Upper lobe of right lung (tissue), 1 donor: ENCODE measurements at regions not wholly inside any gene's neighbourhood (a gene's known extent, or its start where the extent isn't known, plus 50 kb on each side); places are given as distances from the start of the nearest gene placed in this dataset.
A peak's percentile ranks its signal among the peaks of the same experiment; 100 is the strongest.

Experiments
- ATAC-seq: fragments of 200-7000 bp; cut with Tn5 transposase; one replicate; pipeline ENCODE4 v1.9.1; 2020; ENCODE audit warnings: mild to moderate bottlenecking, moderate library complexity
- DNase-seq: peaks from one replicate; pipeline ENCODE4 v3.0.0-alpha.2; 2020
- H3K27ac ChIP-seq: fragments of 200-600 bp; one replicate; pipeline ENCODE4 v1.8.0; 2022
- H3K27me3 ChIP-seq: fragments of 200-600 bp; one replicate; pipeline ENCODE4 v1.8.0; 2022; ENCODE audit warnings: mild to moderate bottlenecking
- H3K36me3 ChIP-seq: fragments of 200-600 bp; one replicate; pipeline ENCODE4 v1.8.0; 2022
- H3K4me1 ChIP-seq: fragments of 200-600 bp; one replicate; pipeline ENCODE4 v1.8.0; 2022
- H3K4me3 ChIP-seq: fragments of 200-600 bp; one replicate; pipeline ENCODE4 v1.8.0; 2022; ENCODE audit warnings: mild to moderate bottlenecking
- H3K9me3 ChIP-seq: fragments of 200-600 bp; one replicate; pipeline ENCODE4 v1.8.0; 2022
- CTCF ChIP-seq: fragments of 200-600 bp; IDR thresholded peaks from one replicate; pipeline ENCODE4 v1.8.0; 2022; ENCODE audit warnings: antibody characterized with exemption
- intact Hi-C: fragments of 100-400 bp; cut with DNase I; formaldehyde crosslinking; loops from one replicate; pipeline ENCODE4 v1.11.0; 2022
- donor health status: DM: no; HTN: yes; CAD: no; lungs with severe emphysema.

GRCh38 chr10:107880185-107880584 is 715.7 kb upstream of the SORCS1 start:
- intact Hi-C loops: no loop called here
- peaks cover 5% of the 10 kb centered on the region for H3K9me3 ChIP-seq
- H3K4me1 ChIP-seq: no peaks in the 10 kb centered on the region
- ATAC-seq (no peak), DNase-seq (no peak)
- H3K27me3 ChIP-seq: no peaks in the 10 kb centered on the region
- no peaks in the 10 kb centered on the region for H3K36me3 ChIP-seq
- no peak overlapping the region for H3K27ac ChIP-seq
- H3K4me3 ChIP-seq: no peak overlapping the region
- no peak for TF ChIP-seq CTCF

GRCh38 chr10:107873007-107873406 is 708.5 kb upstream of the SORCS1 start:
- Histone ChIP-seq H3K36me3 (no peaks in the 10 kb centered on the region), H3K27ac (no peak overlapping the region), H3K27me3 (no peaks in the 10 kb centered on the region), H3K4me3 (no peak overlapping the region), H3K9me3 (no peaks in the 10 kb centered on the region), H3K4me1 (no peaks in the 10 kb centered on the region)
- DNase-seq (no peak), ATAC-seq (no peak)
- intact Hi-C loops: no loop called here
- no peak for TF ChIP-seq CTCF

- H3K27me3 ChIP-seq: no peaks in the 10 kb centered on the region
- H3K4me1 ChIP-seq: no peaks in the 10 kb centered on the region
- H3K4me3 ChIP-seq: no peak overlapping the region
- no peaks in the 10 kb centered on the region for H3K36me3 ChIP-seq
- intact Hi-C loops: no loop called here
- DNase-seq (no peak), ATAC-seq (no peak)
- H3K27ac ChIP-seq: no peak overlapping the region
- H3K9me3 ChIP-seq: no peaks in the 10 kb centered on the region
- TF ChIP-seq CTCF: no peak
Observed at GRCh38 chr10:107865691-107866090, 701.2 kb upstream of the SORCS1 start.

- H3K4me3 ChIP-seq: no peak overlapping the region
- no peak for TF ChIP-seq CTCF
- intact Hi-C loops: no loop called here
- ATAC-seq (peak; percentile 12), DNase-seq (no peak)
- H3K27me3 ChIP-seq: no peaks in the 10 kb centered on the region
- H3K36me3 ChIP-seq: no peaks in the 10 kb centered on the region
- H3K27ac ChIP-seq: no peak overlapping the region
- H3K4me1 ChIP-seq: no peaks in the 10 kb centered on the region
- H3K9me3 ChIP-seq: no peaks in the 10 kb centered on the region
Observed at GRCh38 chr10:107859065-107859464, 694.6 kb upstream of the SORCS1 start.

GRCh38 chr10:107856047-107856315 is 691.5 kb upstream of the SORCS1 start:
- no peaks in the 10 kb centered on the region for H3K27me3 ChIP-seq
- no peaks in the 10 kb centered on the region for H3K4me1 ChIP-seq
- TF ChIP-seq CTCF: no peak
- H3K27ac ChIP-seq: no peak overlapping the region
- DNase-seq (no peak), ATAC-seq (no peak)
- no peaks in the 10 kb centered on the region for H3K9me3 ChIP-seq
- intact Hi-C loops: no loop called here
- no peaks in the 10 kb centered on the region for H3K36me3 ChIP-seq
- no peak overlapping the region for H3K4me3 ChIP-seq

- Histone ChIP-seq H3K4me3 (no peak overlapping the region), H3K27me3 (no peaks in the 10 kb centered on the region), H3K9me3 (no peaks in the 10 kb centered on the region), H3K4me1 (no peaks in the 10 kb centered on the region), H3K27ac (no peak overlapping the region), H3K36me3 (no peaks in the 10 kb centered on the region)
- no peak for TF ChIP-seq CTCF
- DNase-seq (no peak), ATAC-seq (no peak)
- intact Hi-C loops: no loop called here
Observed at GRCh38 chr10:107855301-107856046, 691.0 kb upstream of the SORCS1 start.
